ENCODE measurements at regions not wholly inside any gene's neighbourhood (a gene's known extent, or its start where the extent isn't known, plus 50 kb on each side); places are given as distances from the start of the nearest gene placed in this dataset.

GRCh38 chr22:48491451-48491941 lies 1336.2 kb downstream of the BRD1 start:
- TF ChIP-seq CTCF (IDR thresholded peaks at IDR 0.05) (no peak), POLR2A (IDR thresholded peaks at IDR 0.05) (no peak)

Measured in heart left ventricle (tissue), 13 donors.